ENCODE measurements at regions not wholly inside any gene's neighbourhood (a gene's known extent, or its start where the extent isn't known, plus 50 kb on each side); places are given as distances from the start of the nearest gene placed in this dataset.

- no peak for DNase-seq (ENCODE audit: low read depth in 3 of 3)
Observed at GRCh38 chr1:38134294-38134755, 87.7 kb upstream of the POU3F1 start.

GRCh38 chr1:38133756-38134155 lies 87.2 kb upstream of the POU3F1 start:
- no peak for DNase-seq (ENCODE audit: low read depth in 3 of 3)

DNA sequence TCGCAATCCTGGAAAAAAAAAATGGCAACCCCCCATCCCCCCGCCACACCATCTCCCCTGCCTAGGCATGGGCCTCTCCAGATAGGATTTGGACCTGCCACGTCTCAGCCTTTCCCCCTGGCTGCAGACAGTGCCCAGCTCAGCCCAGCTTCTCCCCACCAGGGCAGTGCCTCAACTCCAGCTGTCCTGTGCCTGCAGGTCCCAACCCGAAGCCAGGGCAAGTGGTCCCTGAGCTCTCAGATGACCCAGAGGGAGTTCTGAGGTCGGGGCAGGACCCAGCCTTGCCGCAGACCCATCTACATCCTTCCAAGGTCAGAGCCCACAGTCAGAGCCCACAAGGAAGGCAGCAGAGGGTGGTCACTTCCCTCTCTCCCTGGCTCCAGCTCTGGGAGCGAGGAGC lies 86.7 kb upstream of the POU3F1 start:
- no peak for DNase-seq (ENCODE audit: low read depth in 3 of 3)

- no peak for DNase-seq (ENCODE audit: low read depth in 3 of 3)
Observed at GRCh38 chr1:38132681-38133080, 86.1 kb upstream of the POU3F1 start.

- DNase-seq (ENCODE audit: low read depth in 3 of 3), result no peak
Observed at GRCh38 chr1:38131024-38131585, 84.5 kb upstream of the POU3F1 start.

DNA sequence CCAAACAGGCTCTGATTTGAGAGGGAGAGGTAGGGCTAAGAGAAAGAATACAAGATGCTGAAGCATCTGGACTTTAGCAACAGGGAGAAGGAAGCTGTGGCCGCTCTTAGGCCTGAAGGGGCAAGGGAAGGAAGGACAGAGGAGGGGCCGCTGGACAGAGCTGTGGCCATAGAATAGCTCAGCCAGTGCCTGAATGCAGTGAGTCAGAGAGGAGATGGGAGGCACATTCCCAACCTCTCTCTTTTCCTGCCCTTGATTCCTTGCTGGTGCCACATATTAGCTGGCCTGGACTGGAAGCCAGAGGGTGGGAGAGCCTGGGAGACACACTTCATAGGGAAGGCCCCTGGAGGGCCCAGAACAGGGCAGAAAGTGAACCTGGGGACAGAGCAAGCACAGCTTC lies 83.4 kb upstream of the POU3F1 start:
- DNase-seq (ENCODE audit: low read depth in 3 of 3), result no peak

DNA sequence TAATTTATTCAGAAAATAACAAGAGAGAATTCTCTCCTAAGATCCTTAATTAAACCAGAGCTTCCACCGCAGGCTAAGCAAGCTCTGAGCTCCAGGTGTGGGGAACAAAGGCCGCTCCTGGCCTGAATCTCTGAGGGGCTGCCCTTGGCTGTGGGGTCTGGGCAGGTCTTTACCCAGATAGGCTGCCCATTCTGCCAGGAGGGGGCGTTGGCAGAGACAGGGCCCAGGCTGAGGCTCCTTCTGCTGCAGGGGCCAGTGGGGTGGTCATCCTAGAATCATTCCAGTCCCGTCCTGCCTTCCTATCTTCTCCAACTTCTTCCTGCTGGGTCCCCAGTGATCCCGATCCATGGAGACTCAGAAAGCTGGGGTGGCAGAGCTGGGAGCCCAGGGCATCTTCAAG lies 82.9 kb upstream of the POU3F1 start:
- no peak for DNase-seq (ENCODE audit: low read depth in 3 of 3)

GRCh38 chr1:38128926-38129453 lies 82.4 kb upstream of the POU3F1 start:
- DNase-seq (ENCODE audit: low read depth in 3 of 3), result no peak

GRCh38 chr1:38128511-38128910 lies 81.9 kb upstream of the POU3F1 start:
- DNase-seq (ENCODE audit: low read depth in 3 of 3), result no peak

DNA sequence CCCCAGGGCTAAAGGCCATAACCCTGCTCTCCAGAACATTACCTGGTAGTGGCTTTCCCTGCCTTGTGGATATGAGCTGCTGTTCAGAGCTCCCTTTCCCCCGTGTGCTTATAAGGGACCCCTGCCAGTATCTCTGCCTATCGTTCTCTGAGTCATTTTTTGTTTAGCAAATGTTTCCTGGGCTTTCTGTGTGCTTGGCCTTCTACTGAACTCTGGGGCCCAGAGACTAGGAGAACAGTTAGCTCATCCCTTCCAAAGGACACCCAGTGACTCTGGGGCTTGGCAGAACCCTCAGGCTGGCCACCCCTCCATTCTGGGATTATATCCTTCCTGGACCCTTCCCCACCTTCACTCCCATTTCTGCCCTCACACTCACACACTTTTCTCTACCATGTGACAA lies 80.8 kb upstream of the POU3F1 start:
- no peak for DNase-seq (ENCODE audit: low read depth in 3 of 3)

- no peak for DNase-seq (ENCODE audit: low read depth in 3 of 3)
Observed at GRCh38 chr1:38126970-38127369, 80.4 kb upstream of the POU3F1 start.

DNA sequence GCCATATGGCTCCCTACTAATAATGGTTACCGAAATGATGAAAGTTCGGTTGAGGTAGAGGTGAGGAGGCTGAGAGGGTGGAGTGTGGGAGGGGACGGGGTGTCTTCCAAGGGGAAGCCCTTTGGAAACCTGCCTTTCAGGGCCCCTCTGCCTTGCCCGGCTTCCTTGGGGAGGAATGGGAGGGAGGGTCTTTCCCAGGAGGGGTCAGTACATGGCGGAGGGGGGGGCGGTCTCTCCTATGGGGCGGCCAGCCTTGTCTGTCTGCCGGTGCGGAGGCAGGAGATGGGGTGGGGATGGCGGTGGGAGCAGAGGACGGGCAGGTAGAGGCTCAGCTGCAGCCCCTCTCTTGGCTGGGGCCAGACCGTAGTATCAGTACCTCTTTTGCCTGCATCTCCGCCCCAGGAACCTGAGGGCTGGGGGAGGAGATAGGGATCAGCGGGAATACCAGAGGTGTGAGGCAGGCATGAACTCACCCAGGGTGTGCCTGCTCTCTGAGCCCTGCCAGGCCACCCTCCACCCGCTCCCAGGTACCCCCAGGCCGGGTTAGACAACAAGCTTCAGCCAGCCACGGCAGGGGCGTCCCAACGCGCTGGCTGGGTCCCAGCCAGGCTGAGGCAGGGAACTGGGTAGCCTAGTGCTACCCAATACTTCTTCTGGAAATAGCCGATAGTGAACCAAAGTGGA lies 79.4 kb upstream of the POU3F1 start:
- no peak for DNase-seq (ENCODE audit: low read depth in 3 of 3)

- no peak for DNase-seq (ENCODE audit: low read depth in 3 of 3)
Observed at GRCh38 chr1:38125016-38125415, 78.4 kb upstream of the POU3F1 start.

DNA sequence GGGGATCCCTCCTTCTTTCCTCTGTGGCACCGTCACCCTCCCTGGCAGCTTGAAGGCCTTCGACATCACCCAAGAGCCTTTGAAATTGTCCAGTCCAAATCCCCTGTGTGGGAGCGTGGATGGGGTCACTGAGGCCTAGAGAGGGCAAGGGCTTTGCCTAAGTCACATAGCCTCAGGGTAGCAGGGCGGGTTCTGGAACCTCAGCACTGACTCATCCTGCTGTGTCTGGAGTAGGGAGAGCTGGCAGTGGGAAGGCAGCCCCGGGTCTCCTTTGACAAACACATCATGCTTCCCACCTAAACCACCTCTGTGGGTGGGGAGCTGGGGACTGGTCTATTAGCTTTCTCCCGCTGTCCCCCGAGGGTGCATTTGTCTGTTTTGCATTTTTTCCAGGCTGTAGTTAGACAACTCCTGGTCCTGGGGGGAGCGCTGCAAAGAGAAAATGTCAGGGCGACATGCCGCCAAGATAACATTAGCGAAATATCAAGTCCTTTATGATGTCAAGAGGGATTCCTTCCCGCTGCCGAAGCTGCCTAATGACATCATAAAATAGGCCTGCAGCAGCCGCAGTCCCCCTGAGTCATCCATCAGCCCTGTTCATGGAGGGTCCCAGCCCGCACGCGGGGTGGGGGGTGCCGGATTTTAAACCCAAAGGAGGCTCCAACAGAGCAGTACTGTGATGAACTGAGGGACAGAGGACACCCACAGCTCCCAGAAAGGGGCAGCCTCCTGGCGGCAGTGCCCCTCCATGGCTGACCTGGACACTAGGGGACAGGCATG lies 77.0 kb upstream of the POU3F1 start:
- no peak for DNase-seq (ENCODE audit: low read depth in 3 of 3)

DNA sequence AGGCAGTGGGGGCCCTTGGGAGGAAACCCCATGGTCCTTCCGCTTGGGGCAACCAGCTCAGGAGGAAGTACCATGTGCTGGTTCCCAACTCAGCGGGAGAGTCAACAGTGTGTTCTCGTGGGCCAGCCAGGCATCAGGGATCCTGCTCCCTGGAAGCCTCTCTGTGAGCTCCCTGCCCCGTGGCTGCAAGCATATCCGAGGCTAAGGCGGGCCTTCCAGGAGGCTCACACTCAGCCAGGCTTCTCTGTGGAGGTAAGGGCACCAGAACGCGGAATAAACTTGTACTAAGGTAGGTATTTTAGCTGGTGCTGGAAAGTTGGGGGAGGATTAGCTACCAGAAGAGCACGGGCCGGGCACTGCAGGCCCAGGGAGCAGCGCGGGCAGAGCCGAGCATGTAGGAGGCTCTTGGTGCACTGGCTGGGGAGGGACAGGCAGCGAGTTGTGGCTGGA lies 74.7 kb upstream of the POU3F1 start:
- no peak for DNase-seq (ENCODE audit: low read depth in 3 of 3)

DNA sequence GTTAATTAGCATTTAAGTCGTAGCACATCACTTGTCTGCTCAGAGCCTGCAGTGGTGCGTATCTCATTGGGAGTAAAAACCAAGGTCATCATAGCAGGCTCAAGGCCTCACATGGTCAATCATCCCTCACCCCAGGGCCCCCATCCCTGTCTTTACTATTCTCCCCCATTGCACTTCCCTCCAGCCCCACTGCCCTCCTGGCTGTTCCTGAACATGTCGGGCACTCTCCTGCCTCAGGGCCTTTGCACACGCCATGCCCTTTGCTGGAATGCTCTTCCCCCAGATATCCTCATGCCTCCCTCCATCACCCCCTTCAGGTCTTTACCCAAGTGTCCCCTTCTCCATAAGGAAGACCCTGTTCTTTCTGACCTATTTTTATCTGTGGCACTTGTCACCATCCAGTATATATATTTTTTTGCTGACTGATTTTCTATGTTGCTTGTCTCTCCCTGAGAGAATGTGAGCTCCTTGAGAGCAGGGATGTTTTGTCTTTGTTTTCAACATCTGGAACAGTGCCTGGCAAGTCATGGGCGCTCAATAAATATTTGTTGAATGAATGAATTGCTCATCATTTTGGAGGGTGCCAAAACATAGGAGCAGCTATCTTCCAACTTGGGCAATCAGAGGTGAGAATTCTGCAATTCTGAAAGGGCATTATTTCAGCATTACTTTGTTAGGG lies 74.1 kb upstream of the POU3F1 start:
- DNase-seq (ENCODE audit: low read depth in 3 of 3), result no peak

DNA sequence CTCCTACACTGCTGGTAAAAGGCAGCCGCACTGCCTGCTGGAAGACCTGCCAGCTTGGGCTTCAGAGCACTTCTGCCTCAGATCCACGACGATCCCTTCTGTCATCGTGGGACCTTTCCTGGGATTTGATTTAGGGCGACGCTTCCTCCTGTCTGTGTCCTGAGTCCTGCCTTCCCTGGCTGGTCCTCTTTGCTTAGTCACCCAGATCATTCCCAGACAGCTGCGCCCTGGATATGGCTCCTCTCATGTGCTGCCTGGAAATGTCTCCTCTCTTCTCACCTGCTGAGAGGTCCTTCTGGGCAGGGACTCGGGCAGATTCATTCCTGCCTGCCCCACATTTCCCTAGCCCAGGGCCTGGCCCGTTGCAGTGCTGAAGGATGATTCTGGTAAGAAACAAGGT lies 72.4 kb upstream of the POU3F1 start:
- DNase-seq (ENCODE audit: low read depth in 3 of 3), result no peak

GRCh38 chr1:38117444-38117887 lies 70.9 kb upstream of the POU3F1 start:
- DNase-seq (ENCODE audit: low read depth in 3 of 3), result no peak

DNA sequence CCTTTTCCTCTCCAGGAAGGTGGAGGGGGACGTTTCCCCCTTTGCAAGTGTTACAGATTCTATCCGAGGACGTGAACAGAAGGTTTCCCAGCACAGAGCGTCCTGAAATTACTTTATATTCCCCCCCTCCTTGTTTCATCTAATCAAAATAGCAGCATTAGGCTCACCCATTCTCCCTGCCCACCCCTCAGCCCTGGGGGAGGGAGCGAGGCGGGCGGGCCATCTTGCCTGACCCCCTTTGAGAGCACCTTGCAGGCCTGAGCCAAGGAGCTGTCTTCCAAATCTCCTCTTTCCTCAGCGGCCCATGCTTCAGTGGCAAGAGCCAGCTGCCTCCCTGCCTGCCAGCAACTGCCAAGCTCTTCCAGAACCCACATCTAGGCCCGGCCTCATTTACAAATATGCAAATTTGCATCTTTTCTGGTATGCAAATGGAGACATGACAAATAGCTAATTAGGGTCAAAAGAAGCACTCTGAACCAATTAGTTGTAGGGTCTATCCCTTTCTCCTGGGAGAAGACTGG lies 69.1 kb upstream of the POU3F1 start:
- DNase-seq (ENCODE audit: low read depth in 3 of 3), result no peak

GRCh38 chr1:38115226-38115625 lies 68.6 kb upstream of the POU3F1 start:
- no peak for DNase-seq (ENCODE audit: low read depth in 3 of 3)

GRCh38 chr1:38114241-38115026 lies 67.8 kb upstream of the POU3F1 start:
- DNase-seq (ENCODE audit: low read depth in 3 of 3), result no peak
